HCEC 1CT (cell line): ENCODE measurements at regions not wholly inside any gene's neighbourhood (a gene's known extent, or its start where the extent isn't known, plus 50 kb on each side); places are given as distances from the start of the nearest gene placed in this dataset.
"Not testable (repeated sequence)": the region's sequence is repeated elsewhere in the genome, so short reads cannot be mapped to it uniquely, and the experiment has no call there.

ENCODE experiments used
- DNase-seq: peaks from one replicate; pipeline ENCODE4 v3.0.0-alpha.2; 2017

GRCh38 chr16:29217752-29218126 lies 188.8 kb downstream of the NPIPB11 start:
- DNase-seq, result not testable (repeated sequence)

- DNase-seq, result not testable (repeated sequence)
Observed at GRCh38 chr16:29217104-29217751, 189.3 kb downstream of the NPIPB11 start.

GRCh38 chr16:29213770-29214169 lies 192.7 kb downstream of the NPIPB11 start:
- DNase-seq, result not testable (repeated sequence)

GRCh38 chr16:29213251-29213650 lies 193.3 kb downstream of the NPIPB11 start:
- DNase-seq, result not testable (repeated sequence)

- DNase-seq, result not testable (repeated sequence)
Observed at GRCh38 chr16:29212084-29213027, 194.2 kb downstream of the NPIPB11 start.

GRCh38 chr16:29211456-29211855 lies 195.1 kb downstream of the NPIPB11 start:
- DNase-seq, result not testable (repeated sequence)

GRCh38 chr16:29210299-29211150 lies 196.0 kb downstream of the NPIPB11 start:
- DNase-seq, result not testable (repeated sequence)

- not testable (repeated sequence) for DNase-seq
Observed at GRCh38 chr16:29206120-29206519, 200.4 kb downstream of the NPIPB11 start.

GRCh38 chr16:29205151-29205550 lies 201.4 kb downstream of the NPIPB11 start:
- not testable (repeated sequence) for DNase-seq

- no peak for DNase-seq
Observed at GRCh38 chr16:29204806-29205135, 201.7 kb downstream of the NPIPB11 start.

- DNase-seq, result not testable (repeated sequence)
Observed at GRCh38 chr16:29203933-29204805, 202.3 kb downstream of the NPIPB11 start.

GRCh38 chr16:29203046-29203932 lies 203.2 kb downstream of the NPIPB11 start:
- DNase-seq, result not testable (repeated sequence)

- not testable (repeated sequence) for DNase-seq
Observed at GRCh38 chr16:29202642-29203041, 203.9 kb downstream of the NPIPB11 start.

GRCh38 chr16:29202025-29202632 lies 204.4 kb downstream of the NPIPB11 start:
- not testable (repeated sequence) for DNase-seq

GRCh38 chr16:29201296-29202024 lies 205.1 kb downstream of the NPIPB11 start:
- DNase-seq, result not testable (repeated sequence)

- not testable (repeated sequence) for DNase-seq
Observed at GRCh38 chr16:29200681-29201080, 205.8 kb downstream of the NPIPB11 start.

- peak; percentile 17 for DNase-seq
Observed at GRCh38 chr16:29200135-29200601, 206.3 kb downstream of the NPIPB11 start.

GRCh38 chr16:29199626-29200025 lies 206.9 kb downstream of the NPIPB11 start:
- DNase-seq, result not testable (repeated sequence)

GRCh38 chr16:29198731-29199521 lies 207.6 kb downstream of the NPIPB11 start:
- DNase-seq, result no peak
